ENCODE measurements at regions not wholly inside any gene's neighbourhood (a gene's known extent, or its start where the extent isn't known, plus 50 kb on each side); places are given as distances from the start of the nearest gene placed in this dataset.

DNA sequence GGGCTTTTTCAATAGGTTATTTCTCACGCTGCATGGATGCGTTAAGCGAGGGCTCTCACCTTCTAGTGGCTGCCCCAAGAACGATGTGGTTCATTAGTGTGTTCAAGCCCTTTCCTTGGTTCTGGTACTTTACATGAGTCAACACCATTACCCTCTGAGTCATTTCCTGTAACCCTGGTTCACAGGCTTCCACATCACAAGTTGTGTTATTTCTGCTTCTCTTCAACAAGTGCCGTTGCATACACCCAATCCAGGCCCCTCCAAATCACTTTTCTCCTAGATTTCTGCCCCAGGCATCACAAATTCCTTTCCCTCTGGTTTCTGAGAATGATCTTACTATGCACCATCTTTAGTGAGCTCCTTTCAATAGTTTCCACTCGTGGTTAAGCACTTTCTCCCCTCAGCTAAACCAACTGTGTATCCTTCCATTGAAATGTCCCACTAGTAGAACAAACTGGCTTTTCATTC, 69.5 kb upstream of the RAD23B start:
- peak; percentile 2 to 4 for DNase-seq

DNA sequence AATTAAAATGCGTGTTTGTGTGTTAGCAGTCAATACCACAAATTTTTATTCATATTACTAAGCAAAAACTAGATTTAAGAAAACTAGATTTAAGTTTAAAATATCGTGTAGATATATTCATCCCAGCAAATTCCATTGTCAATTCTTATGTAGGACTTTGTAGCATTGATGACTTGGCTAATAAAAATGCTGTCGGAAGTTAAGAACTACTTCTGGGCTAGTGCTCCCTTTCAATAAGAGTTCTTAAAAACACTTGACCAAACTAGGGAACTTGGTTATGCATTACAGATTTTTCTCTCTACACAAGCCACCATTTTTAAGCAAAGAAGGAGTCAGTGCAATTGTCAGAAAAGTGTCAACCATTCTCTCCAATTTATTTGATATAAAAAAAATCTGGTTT, 68.7 kb upstream of the RAD23B start:
- no peak for DNase-seq

GRCh38 chr9:107214915-107215314, 68.2 kb upstream of the RAD23B start:
- no peak for DNase-seq

GRCh38 chr9:107215381-107215780, 67.7 kb upstream of the RAD23B start:
- DNase-seq = no peak

- DNase-seq = no peak
These were observed 66.8 kb upstream of the RAD23B start for GRCh38 chr9:107216329-107216728.

DNA sequence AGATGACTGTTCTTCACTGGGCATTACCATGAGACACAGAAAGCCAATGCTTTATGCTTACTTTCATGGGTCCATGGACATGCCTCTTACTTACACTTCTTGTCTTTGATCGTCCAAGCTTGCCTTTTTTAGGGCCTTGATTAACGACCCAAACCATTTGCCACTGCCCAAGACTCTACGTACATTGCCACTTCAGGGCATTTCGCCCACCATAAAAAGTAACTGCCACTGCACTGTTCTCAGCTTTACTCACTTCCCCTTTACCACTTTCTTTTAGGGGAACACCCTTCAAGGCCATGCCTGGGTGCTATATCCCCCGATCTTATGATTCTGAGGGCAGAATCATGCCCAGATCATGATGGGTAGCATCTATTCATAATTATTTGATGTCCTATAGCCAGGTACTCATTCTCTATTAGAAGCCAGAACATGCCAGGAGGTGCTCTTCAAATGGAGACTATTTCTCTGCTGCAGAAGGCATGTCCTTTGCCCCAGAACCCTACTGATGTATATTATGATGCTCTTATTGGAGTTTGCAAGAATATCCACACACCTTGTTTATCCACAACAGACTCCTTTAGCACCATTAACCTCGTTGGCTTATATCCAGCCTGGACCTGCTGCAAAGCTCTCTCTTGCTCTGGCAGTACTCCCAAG, 64.1 kb upstream of the RAD23B start:
- no peak for DNase-seq

DNA sequence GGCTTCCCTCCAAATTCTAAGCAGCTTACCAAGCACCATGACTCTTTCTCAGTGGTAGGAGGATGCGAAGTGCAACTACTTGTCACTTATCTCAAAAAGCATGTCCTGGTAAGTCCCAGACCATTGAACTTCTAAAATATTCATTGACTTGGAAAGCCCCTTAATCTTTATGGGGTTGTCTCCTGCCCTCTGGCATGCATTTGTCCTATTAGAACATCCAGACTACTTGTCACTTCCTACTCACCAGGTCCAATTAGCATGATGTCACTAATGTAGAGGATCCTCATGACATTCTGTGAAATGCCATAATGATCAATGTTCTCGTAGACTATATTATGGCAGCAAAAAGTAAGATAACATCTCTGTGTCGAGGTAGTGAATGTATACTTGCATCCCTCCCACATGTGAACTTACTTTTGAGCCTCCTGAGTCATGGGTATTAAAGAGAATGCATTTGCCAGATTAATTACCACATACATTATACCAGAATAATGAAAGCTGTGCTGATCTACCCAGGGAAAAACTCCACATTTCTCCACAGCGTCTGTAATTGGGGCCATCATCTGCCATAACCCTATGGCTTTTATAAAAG, 63.5 kb upstream of the RAD23B start:
- DNase-seq = no peak

DNA sequence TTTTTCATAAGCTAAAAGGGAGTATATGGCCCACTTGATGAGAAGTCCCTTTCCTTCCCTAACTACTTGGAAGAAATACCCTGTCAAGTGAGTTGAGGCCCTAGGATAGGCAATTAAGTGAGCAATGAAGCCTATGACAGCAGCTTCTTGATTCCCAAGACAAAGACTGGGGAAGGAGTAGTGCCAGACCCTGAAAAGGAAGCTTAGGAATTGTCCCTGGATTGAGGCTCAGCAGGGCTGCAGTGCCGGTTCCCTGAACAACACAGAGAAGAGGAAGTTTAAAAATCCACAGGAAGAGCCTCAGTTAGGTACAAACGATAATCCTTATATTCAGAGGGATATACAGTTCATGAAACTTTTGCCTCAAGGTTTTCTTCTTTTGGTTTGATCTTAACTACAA, 61.8 kb upstream of the RAD23B start:
- no peak for DNase-seq

DNA sequence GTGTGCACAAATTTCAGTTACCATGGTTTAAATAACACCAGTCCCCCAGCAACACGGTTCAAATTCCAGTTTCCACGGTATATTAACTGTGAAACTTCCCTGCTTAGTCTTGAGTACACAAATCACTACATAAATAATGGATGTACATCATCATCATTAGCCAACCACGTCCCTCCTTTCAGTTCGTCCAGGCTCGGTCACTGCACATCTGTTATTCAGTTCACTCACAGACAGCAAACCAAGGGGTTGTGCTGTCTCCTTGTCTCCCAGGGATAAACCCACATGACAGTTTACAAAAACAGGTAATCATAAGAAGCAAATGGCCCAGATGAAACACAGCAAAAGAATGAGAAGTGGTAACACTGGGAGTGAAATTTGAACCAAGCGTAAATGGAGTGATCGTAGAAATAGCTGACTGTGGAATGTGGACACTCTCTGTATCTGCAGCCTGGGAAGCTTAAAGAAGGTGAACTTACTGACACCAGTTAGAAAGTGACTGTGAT, 61.0 kb upstream of the RAD23B start:
- no peak for DNase-seq

DNA sequence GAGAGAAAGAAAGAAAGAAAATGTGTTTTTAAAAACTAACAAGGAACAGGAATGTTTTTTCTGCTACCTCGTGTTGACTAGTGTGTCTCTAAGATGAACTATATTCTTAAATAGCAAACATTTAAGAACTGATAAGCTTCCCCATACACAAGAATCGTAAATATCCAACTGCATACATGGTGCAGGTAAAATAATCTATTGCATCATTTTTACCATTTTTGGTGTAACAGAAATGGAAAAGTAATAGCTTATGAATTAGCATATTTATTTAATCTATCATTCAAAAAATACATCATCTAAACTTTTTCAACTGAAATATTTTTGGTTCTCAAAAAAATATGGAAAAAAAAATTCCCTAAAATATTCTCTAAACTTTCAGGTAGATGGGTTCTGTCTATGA, 59.7 kb upstream of the RAD23B start:
- no peak for DNase-seq

DNA sequence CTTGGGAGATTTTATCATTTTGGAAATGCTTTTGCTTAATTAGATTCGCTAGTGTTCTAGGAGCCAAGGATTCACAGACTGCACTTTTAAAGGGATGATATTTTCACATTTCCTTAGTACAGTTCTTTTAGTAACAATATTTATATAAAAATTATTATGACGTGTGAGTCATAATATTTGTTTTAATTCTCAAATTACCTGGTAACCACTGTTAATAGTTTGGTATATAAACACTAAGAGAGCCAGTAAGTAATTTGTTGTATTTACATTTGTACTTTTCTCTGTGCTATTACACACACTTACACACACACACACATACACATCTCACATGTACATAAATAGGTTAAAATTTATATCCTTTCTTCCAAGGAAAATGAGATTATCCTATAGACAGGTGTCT, 58.8 kb upstream of the RAD23B start:
- DNase-seq = no peak

- DNase-seq = no peak
These were observed 56.7 kb upstream of the RAD23B start for GRCh38 chr9:107226421-107226820.

- DNase-seq = no peak
These were observed 55.3 kb upstream of the RAD23B start for GRCh38 chr9:107227774-107228173.

DNA sequence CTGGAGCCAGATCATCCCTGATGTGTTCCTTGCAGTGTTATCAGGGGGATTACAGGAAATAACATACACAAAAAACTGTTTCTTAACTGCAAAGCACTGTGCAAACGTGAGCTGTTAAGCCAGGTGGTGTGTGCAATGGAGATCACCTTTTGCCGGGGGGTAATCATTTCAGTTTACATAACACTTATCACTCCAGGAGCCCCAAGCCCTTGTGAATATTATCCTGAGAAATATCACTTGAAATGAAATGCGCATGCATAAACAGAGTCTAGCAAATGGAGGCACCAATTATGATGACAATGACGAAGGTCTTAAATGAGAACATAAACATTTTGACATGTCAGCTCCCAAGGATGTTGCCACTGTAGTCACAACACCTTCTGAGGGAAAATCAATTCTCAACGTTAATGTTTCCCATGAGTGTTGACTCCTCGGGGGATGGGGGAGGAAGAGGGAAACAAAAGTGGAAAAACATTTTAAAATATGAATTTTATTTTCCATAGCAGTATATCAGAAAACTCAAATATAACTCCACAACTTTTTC, 54.5 kb upstream of the RAD23B start:
- DNase-seq = no peak

DNA sequence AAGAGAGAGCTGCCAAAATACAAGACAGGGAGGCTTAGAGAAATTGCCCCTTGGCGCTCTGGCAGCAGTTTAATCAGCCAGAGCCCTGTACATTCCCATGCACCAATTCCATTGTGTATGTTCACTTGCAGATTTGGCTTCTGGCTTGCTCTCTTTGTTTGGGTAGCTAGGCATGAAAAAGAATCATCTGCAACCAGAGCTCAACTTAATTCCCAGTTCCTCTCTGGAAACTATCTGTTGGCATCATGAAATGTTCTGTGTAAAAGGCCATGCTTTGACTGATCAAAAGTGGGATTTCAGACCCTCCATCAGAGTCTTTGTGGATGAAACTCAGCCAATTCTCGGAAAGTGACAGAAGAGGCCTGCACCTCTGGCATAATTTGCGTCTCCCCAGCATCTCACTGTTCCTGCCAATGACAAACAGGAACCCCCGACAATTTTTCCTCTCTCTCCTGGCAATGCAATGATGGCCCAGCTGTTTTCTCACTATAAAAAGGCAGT, 53.8 kb upstream of the RAD23B start:
- DNase-seq = no peak
